Activated naive CD4-positive, alpha-beta T cell treated with anti-CD3 and anti-CD28 coated beads, Interleukin-2, amount 50 U/mL, for 72 hours (primary cell): ENCODE measurements at regions not wholly inside any gene's neighbourhood (a gene's known extent, or its start where the extent isn't known, plus 50 kb on each side); places are given as distances from the start of the nearest gene placed in this dataset.

Experiments used
- ATAC-seq, 2 donors: fragments of 150-1000 bp; cut with Tn5 transposase; 2 replicates each; pipeline ENCODE4 v1.10.0; 2021; ENCODE audit warnings: mild to moderate bottlenecking in 2 of 2, moderate library complexity in 2 of 2
- DNase-seq, 2 donors: peaks; one replicate each; pipeline ENCODE4 v3.0.0; 2021 to 2022; ENCODE audit warnings: low spot score in 2 of 2
- H3K27ac Mint-ChIP-seq, 2 donors: one replicate each; pipeline ENCODE4 v1.8.0; 2022; ENCODE audit warnings: mild to moderate bottlenecking in 2 of 2, mixed read lengths in 2 of 2
- H3K36me3 Mint-ChIP-seq, 2 donors: one replicate each; pipeline ENCODE4 v1.8.0; 2022; ENCODE audit warnings: mixed read lengths in 2 of 2
- H3K9me3 Mint-ChIP-seq, 2 donors: one replicate each; pipeline ENCODE4 v1.8.0; 2022; ENCODE audit warnings: mixed read lengths in 2 of 2

DNA sequence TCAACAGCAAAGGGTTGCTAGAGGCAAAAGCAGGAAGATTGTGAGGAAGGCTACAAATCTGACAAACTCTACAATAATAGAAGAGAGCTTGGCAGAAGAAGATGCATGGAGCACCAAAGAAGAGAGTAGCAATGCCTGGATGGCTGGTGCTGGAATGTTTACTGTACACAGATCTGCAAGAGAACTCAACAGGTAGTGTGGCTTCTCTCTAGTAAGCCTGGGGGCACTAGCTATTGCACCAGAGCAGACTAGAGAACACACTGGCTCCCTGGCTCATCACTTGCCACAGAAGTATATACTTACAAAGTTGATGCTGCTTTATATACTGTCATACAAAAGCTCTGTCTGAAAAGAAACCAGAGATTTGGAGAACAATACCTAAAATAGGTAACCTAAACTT is 475.0 kb upstream of the NCAM2 start:
- DNase-seq (no peak), ATAC-seq (no peak)
- Mint-ChIP-seq H3K36me3 (no peaks in the 10 kb centered on the region), H3K9me3 (peaks cover 0 to 7% of the 10 kb centered on the region in 2 donors), H3K27ac (no peak overlapping the region)

DNA sequence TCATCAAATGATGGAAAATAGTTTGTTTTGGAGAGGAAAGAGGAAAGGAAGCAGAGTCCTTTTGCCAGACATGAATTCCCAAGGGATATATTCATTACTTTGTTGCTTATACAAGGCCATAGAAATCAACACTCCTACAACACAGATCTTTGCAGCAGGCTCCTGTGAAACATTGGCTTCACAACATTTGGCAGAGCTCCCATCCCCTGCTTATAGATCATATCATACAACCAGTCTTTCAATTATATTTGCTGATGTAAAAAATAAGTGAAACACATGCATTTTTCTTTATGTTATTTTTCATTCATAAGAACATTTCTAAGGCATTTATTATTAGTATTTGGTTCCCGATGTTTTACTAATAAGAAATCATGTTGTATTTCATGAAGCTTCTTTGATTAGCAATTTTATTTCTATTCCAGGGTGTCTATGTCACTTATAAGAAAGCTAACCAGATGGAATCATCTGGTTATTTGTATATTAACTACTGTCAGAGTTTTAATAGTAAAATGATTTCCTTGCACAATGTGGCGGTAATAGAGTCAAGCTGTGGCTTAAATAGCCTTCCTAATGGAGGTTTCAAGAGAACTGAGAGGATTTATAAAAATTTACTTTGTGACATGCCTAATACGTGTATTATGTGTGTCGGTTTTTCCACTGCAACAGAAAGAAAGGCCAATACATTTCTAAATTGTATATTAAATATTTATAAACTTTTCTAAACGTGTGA is 470.3 kb upstream of the NCAM2 start:
- H3K9me3 Mint-ChIP-seq: peaks cover 3 to 11% of the 10 kb centered on the region in 2 donors
- no peak for ATAC-seq

DNA sequence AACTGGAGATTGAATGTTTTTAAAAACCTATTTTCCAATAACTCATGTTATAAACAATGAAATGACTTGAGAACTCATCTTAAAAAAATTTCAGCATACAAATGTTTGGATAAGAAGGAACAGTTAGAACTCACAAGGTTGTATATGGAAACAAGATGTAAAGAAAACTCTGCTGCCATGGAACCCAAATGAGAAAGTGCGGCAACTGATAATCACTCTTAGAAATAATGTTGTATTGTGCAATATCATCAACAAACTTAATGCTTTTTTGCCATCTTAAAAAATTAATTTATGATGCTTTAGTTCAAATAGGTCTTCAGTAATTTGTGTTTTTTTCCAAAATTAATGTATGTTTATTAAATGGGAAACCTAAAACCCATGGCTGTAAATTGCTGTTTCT is 461.1 kb upstream of the NCAM2 start:
- ATAC-seq (no peak), DNase-seq (no peak)
- Mint-ChIP-seq H3K36me3 (no peaks in the 10 kb centered on the region), H3K27ac (no peak overlapping the region), H3K9me3 (peaks cover 15 to 16% of the 10 kb centered on the region in 2 donors)

More for the DNA sequence above, 470.3 kb upstream of the NCAM2 start:
- no peak for DNase-seq
- Mint-ChIP-seq H3K36me3 (no peaks in the 10 kb centered on the region), H3K27ac (no peak overlapping the region)

- no peak for DNase-seq
- Mint-ChIP-seq H3K36me3 (no peaks in the 10 kb centered on the region), H3K9me3 (peaks cover 11 to 15% of the 10 kb centered on the region in 2 donors), H3K27ac (no peak overlapping the region)
- no peak for ATAC-seq
These were observed 460.1 kb upstream of the NCAM2 start for GRCh38 chr21:20538039-20538658.

- no peak for ATAC-seq
- H3K36me3 Mint-ChIP-seq: no peaks in the 10 kb centered on the region
These were observed 452.8 kb upstream of the NCAM2 start for GRCh38 chr21:20545454-20545853.

DNA sequence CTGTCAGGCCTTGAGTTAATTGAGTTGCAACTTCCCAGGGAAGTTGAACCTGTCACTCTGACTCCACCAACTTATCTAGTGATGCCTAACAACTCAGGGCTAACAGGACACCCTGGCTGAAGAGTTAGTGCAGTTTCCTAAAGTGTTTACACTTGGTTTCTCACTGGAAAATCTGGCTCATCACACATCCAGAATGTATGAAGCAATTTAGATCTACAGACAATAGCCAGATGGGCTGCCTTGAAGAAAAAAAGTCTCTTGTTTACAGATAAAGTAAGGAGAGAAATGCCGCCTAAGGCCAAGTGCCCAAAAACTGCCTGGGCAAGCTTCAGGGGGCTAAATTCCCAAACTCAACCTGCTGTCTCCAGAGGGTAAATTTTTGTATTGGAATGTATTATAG is 446.3 kb upstream of the NCAM2 start:
- peaks cover 5 to 8% of the 10 kb centered on the region in 2 donors for H3K9me3 Mint-ChIP-seq
- no peaks in the 10 kb centered on the region for H3K36me3 Mint-ChIP-seq
- no peak overlapping the region for H3K27ac Mint-ChIP-seq
- no peak for DNase-seq
- no peak for ATAC-seq

More at GRCh38 chr21:20545454-20545853, 452.8 kb upstream of the NCAM2 start:
- DNase-seq: no peak
- peaks cover 5 to 8% of the 10 kb centered on the region in 2 donors for H3K9me3 Mint-ChIP-seq
- no peak overlapping the region for H3K27ac Mint-ChIP-seq

GRCh38 chr21:20554785-20555184 is 443.4 kb upstream of the NCAM2 start:
- no peak overlapping the region for H3K27ac Mint-ChIP-seq
- no peaks in the 10 kb centered on the region for H3K36me3 Mint-ChIP-seq
- ATAC-seq (no peak), DNase-seq (no peak)
- H3K9me3 Mint-ChIP-seq: peaks cover 2 to 3% of the 10 kb centered on the region in 2 donors

DNA sequence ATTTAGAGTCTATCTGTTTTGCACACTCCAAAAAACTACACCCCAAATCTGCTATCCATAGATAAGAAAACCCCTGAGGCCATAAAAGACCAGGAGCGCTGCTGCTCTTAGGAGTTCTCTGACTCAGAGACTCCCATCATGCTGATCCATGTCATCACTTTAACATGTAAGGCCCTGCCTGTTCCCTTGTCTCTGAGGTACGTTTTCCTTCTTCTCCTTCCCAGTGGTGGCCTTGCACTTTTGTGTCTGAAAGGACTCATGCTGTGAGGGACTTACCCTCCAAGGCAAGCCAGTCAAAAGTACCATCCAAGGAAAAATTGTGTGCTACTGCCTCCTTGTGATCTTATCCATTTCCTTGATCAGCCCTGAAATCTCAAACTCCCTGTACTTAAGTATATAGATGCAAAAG is 427.4 kb upstream of the NCAM2 start:
- ATAC-seq (no peak), DNase-seq (no peak)
- Mint-ChIP-seq H3K36me3 (no peaks in the 10 kb centered on the region), H3K27ac (no peak overlapping the region), H3K9me3 (peaks cover 9 to 13% of the 10 kb centered on the region in 2 donors)

- H3K36me3 Mint-ChIP-seq: no peaks in the 10 kb centered on the region
- DNase-seq (no peak), ATAC-seq (no peak)
- H3K27ac Mint-ChIP-seq: no peak overlapping the region
- H3K9me3 Mint-ChIP-seq: peaks cover 9 to 13% of the 10 kb centered on the region in 2 donors
These were observed 425.6 kb upstream of the NCAM2 start for GRCh38 chr21:20572582-20572981.

DNA sequence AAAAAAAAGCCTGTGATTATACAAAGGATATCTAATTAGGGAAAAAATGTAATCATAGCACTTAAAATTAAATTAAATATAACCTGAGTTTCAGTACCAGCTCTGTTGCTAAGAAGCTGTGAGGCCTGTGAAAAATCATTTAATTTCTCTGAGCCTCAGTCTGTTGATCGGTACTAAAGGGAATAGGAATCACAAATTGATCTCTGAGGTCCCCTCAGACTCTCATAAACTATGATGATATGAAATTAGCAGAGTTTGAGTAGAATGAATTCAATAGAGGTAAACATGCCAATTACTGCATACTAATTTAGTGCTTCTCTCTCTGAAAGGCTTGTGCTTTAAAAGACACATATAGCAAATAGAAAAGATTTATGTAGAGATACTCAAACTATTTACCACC is 416.8 kb upstream of the NCAM2 start:
- H3K27ac Mint-ChIP-seq: no peak overlapping the region
- no peak for DNase-seq
- no peak for ATAC-seq
- no peaks in the 10 kb centered on the region for H3K36me3 Mint-ChIP-seq
- H3K9me3 Mint-ChIP-seq: peaks cover 4% of the 10 kb centered on the region in 2 donors

GRCh38 chr21:20591284-20591683 is 406.9 kb upstream of the NCAM2 start:
- no peaks in the 10 kb centered on the region for H3K36me3 Mint-ChIP-seq
- ATAC-seq: no peak
- no peak for DNase-seq
- H3K27ac Mint-ChIP-seq: no peak overlapping the region
- H3K9me3 Mint-ChIP-seq: peaks cover 16 to 27% of the 10 kb centered on the region in 2 donors

DNA sequence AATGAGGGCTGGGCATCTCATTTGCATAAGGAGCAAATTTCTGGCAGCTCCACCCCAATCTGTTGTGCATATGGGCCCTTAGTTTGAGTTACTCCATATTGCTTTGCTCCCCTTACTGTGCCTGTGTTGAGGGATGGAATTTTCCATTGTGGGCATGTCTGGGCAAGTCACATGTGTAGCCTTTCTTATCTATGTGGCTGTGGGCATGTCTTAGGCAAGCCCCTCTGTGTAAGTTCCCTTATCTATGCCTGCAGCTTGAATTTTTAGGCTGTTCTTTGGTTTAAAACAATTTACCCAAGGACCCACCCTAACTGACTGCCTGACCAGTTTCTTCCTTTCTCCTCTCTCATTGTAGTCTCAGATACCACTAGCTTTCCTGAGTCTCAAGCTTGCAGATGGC is 405.7 kb upstream of the NCAM2 start:
- ATAC-seq (no peak), DNase-seq (no peak)
- H3K9me3 Mint-ChIP-seq: peaks cover 16 to 27% of the 10 kb centered on the region in 2 donors
- no peaks in the 10 kb centered on the region for H3K36me3 Mint-ChIP-seq
- H3K27ac Mint-ChIP-seq: no peak overlapping the region

- no peak for DNase-seq
- peaks cover 20 to 23% of the 10 kb centered on the region in 2 donors for H3K9me3 Mint-ChIP-seq
- no peak for ATAC-seq
- no peaks in the 10 kb centered on the region for H3K36me3 Mint-ChIP-seq
- H3K27ac Mint-ChIP-seq: no peak overlapping the region
These were observed 395.0 kb upstream of the NCAM2 start for GRCh38 chr21:20603236-20603635.

DNA sequence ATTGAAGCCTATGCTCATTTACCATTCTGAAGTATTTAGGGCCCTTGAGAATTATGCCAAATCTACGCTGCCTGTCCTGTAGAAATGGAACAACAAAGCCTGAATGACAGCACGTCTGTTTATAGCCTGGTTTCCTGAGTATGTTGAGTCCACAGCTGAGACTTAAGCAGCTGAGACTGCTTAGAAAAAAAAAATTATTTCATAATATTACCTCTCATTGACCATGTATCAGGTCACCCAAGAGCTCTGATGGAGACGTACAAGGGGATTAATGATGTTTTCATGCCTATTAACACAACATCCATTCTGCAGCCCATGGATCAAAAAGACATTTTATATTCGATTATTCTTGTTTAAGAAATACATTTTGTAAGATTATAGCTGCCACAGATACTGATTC is 387.2 kb upstream of the NCAM2 start:
- Mint-ChIP-seq H3K27ac (no peak overlapping the region), H3K36me3 (peaks cover 0 to 6% of the 10 kb centered on the region in 2 donors), H3K9me3 (peaks cover 28% of the 10 kb centered on the region in 2 donors)
- no peak for ATAC-seq
- DNase-seq: no peak

DNA sequence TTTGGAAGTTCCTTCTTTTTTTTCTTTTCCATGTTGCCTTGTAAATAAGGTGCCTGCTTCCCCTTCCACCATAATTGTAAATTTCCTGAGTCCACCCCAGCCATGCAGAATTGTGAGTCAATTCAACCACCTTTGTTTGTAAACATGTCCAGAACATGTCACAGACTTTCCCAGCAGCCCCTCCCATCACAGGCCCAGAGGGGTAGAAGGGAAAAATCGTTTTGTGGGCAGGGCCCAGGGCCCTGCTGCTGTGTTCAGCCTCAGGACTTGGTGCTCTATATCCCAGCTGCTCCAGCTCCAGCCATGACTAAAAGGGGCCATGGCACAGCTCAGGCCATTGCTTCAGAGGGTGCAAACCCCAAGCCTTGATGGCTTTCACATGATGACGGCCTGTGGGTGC is 384.6 kb upstream of the NCAM2 start:
- H3K36me3 Mint-ChIP-seq: peaks cover 0 to 6% of the 10 kb centered on the region in 2 donors
- H3K27ac Mint-ChIP-seq: no peak overlapping the region
- ATAC-seq: no peak
- DNase-seq: no peak
- peaks cover 17% of the 10 kb centered on the region in 2 donors for H3K9me3 Mint-ChIP-seq

DNA sequence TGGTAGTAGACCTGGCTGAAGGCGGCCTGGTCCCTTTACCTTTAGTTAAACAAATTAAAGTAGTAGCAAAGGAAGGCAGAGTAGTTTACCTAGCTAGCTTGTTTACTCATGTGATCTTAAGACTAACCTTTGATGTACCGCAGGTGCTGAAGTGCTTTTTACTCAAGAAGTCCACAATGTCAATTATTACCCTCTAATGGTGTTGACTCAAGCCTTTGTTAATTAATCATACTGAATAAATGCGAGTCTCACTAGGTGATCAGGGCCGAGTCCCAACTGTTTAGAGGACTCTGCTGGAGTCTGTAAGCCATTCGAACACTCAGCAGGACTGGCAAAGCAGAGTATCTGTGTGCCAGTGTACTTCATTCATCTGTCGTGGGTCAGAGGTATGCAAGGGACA is 381.1 kb upstream of the NCAM2 start:
- Mint-ChIP-seq H3K36me3 (peaks cover 0 to 6% of the 10 kb centered on the region in 2 donors), H3K27ac (no peak overlapping the region), H3K9me3 (peaks cover 10 to 14% of the 10 kb centered on the region in 2 donors)
- no peak for ATAC-seq
- no peak for DNase-seq

DNA sequence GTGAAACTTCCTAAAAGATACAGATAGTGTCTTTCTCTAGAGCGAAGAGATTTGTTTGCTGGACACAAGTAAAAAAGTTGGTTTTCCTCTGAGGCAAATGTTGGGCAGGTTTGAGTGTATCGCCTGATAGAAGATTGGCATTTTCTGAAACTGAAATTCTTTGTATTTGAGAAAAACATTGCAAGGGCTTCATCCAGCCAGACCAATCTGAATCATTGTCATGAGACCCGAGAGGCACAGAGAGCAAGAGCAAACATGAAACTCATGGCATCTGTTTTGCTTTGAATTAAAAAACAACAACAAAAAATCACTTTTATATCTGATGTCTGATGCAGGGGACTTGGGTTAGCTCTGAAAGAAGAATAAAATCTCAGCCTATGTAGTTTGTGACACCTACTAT is 379.3 kb upstream of the NCAM2 start:
- ATAC-seq: no peak
- H3K36me3 Mint-ChIP-seq: peaks cover 0 to 13% of the 10 kb centered on the region in 2 donors

GRCh38 chr21:20627594-20627993 is 370.6 kb upstream of the NCAM2 start:
- no peak overlapping the region for H3K27ac Mint-ChIP-seq
- no peak for ATAC-seq
- peaks cover 2 to 25% of the 10 kb centered on the region in 2 donors for H3K9me3 Mint-ChIP-seq
- peaks cover 0 to 7% of the 10 kb centered on the region in 2 donors for H3K36me3 Mint-ChIP-seq
- DNase-seq: no peak

More for the DNA sequence above, 379.3 kb upstream of the NCAM2 start:
- H3K9me3 Mint-ChIP-seq: peaks cover 14 to 16% of the 10 kb centered on the region in 2 donors
- H3K27ac Mint-ChIP-seq: no peak overlapping the region
- no peak for DNase-seq
